ENCODE measurements at regions not wholly inside any gene's neighbourhood (a gene's known extent, or its start where the extent isn't known, plus 50 kb on each side); places are given as distances from the start of the nearest gene placed in this dataset.

DNA sequence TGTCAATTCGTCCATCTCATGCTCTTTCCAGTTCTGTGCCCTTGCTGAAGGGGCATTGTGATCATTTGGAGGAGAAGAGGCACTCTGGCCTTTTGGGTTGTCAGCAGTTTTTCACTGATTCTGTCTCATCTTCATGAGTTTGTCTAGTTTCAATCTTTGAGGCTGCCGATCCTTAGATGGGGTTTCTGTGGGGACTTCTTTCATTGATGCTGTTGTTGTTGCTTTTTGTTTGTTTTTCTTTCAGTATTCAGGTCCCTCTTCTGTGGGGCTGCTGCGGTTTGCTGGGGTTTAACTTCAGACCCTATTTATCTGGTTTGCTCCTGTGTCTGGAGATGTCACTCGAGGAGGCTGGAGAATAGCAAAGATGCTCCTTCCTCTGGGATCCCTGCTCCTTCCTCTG lies 224.3 kb downstream of the JRKL start:
- TF ChIP-seq POLR2AphosphoS5 (IDR thresholded peaks at IDR 0.05) (no peak), POLR2A (IDR thresholded peaks at IDR 0.05) (no peak), EP300 (IDR thresholded peaks at IDR 0.05; ENCODE audit: low read depth) (no peak)
- TF ChIP-seq, protein P1, sequence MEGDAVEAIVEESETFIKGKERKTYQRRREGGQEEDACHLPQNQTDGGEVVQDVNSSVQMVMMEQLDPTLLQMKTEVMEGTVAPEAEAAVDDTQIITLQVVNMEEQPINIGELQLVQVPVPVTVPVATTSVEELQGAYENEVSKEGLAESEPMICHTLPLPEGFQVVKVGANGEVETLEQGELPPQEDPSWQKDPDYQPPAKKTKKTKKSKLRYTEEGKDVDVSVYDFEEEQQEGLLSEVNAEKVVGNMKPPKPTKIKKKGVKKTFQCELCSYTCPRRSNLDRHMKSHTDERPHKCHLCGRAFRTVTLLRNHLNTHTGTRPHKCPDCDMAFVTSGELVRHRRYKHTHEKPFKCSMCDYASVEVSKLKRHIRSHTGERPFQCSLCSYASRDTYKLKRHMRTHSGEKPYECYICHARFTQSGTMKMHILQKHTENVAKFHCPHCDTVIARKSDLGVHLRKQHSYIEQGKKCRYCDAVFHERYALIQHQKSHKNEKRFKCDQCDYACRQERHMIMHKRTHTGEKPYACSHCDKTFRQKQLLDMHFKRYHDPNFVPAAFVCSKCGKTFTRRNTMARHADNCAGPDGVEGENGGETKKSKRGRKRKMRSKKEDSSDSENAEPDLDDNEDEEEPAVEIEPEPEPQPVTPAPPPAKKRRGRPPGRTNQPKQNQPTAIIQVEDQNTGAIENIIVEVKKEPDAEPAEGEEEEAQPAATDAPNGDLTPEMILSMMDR (IDR thresholded peaks at IDR 0.05), result no peak
